Epithelial cell of esophagus (primary cell): ENCODE measurements at regions not wholly inside any gene's neighbourhood (a gene's known extent, or its start where the extent isn't known, plus 50 kb on each side); places are given as distances from the start of the nearest gene placed in this dataset.

Source experiments
- DNase-seq: peaks from one replicate; pipeline ENCODE4 v3.0.0; 2010; ENCODE audit warnings: low read depth
- H3K4me3 ChIP-seq: 2 replicates; pipeline ENCODE4 v1.5.1; 2011; ENCODE audit warnings: mild to moderate bottlenecking, low read length, control low read depth
- CTCF ChIP-seq: IDR thresholded peaks from 2 replicates; pipeline ENCODE4 v1.5.1; 2011; ENCODE audit warnings: low read depth, mild to moderate bottlenecking, low read length, control low read depth, inconsistent platforms; ENCODE audit not compliant: insufficient read depth; ENCODE audit errors: missing control alignments

DNA sequence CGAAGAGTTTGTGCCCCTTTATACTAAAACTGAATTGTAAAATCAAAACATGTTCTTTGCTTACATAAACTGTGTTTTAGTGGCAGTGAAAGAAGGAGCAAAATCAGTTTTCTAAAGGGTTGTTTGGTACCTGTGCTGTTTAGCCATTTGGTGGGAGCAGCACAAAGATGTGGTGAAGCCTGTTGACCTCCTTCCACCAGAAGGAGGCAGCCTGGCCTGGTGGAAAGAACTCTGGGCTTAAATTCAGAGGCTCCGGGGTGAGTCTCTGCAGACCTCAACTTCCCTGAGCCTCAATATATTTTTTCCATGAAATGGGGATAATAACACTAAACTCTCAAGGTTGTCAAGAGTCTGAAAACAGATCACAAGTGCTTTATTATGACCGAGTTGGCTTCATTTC lies 502.5 kb downstream of the VRK1 start:
- DNase-seq, result no peak
- H3K4me3 ChIP-seq, result no peak overlapping the region
- TF ChIP-seq CTCF, result no peak

DNA sequence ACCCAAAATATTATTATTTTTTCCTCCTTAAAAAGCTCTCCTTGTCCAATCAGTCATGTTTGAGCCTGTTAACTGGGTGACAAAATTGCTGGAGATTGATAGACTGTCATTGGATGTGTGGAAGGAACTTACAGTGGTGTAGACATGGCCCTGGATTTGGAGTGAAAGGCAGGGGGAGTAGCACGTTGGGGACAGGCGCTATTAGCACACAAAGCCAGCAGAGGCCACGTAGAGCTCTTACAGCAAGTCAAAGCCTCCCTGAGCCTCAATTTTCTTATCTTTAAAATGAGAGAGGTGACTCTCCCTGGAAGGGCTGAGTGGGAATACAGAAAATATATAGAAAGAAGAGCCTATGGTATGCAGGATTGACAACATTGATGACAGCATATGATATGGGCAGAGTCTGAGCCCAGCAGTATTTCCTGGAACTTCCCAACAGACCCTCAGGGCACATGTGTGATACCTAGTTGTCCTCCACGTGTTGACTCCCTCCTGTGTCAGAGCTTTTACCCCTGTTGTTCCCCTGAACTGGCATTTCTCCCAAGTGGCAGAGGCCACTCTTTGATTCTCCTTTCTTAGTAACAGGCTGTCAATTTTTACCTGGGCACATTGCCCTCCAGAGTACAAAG lies 504.9 kb downstream of the VRK1 start:
- no peak for TF ChIP-seq CTCF
- DNase-seq, result no peak
- no peak overlapping the region for H3K4me3 ChIP-seq

DNA sequence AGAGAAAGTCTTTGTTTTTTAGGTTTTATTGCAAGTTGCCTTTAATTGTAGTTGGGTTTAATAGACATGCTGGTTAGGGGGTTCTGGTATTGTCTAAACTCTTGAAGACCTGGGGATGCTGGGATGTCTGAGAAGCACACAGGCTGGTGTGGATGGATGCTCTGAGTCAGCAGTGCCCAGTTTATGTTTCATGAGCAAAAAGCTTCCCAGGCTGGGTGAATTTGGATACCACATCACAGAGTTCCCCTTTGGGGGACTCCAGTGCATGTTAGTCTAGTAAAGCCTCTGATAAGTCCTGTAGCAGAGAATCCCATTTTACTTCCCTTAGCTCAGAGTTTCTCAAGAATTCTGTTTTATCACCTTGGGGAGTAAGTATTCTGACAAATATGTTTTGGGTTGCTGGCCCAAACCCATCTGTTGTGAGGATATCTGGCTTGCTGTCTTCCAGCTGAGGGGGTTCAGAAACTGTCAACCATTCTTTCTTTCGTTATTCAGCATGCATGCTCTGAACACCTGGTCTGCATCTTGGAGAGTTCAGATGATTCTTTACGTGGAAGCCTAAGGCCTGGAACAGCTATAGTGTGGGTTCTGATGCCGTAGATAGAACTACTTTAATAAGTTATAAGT lies 509.1 kb downstream of the VRK1 start:
- no peak overlapping the region for H3K4me3 ChIP-seq
- TF ChIP-seq CTCF, result no peak
- DNase-seq, result no peak

GRCh38 chr14:97306760-97307246 lies 509.6 kb downstream of the VRK1 start:
- TF ChIP-seq CTCF, result no peak
- H3K4me3 ChIP-seq, result no peak overlapping the region
- DNase-seq, result no peak

DNA sequence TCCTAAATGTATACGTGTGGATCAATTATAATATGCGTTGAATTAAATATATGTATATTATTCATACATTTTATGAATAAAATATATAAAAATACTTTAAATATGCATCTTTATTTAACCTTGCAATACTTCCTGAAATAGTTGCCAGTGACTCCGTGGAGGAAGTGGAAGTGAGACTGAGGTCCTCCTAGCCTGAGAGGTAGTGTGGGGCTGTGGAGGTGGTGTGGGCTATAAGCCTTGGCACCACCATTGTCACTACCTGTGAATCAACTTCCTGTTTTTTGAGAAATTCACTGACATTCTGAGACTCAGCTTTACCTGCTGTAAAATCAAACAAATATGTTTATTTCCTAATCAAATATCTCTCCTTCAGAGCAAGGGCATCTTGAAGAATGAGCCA lies 514.2 kb downstream of the VRK1 start:
- no peak overlapping the region for H3K4me3 ChIP-seq
- no peak for DNase-seq
- TF ChIP-seq CTCF, result no peak

DNA sequence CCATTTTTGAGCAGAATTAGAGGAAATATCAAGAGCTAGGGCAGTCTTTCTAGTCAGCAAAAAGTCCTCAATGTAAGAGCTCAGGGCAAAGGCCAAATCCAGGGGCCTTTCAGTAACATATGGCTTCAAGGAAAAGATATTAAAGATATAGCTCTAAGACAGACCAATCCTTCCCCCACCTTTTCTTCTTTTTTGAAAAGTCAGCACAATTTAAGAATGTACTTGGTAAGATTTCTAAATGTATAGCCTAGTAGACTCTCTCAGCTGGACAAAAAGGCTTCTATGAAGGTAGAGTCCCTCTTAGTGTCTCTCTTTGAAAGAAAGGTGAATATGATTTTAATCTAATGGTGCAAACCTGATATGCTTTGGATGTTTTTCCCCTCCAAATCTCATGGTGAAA lies 515.7 kb downstream of the VRK1 start:
- no peak overlapping the region for H3K4me3 ChIP-seq
- TF ChIP-seq CTCF, result no peak
- no peak for DNase-seq

GRCh38 chr14:97315790-97316189 lies 518.6 kb downstream of the VRK1 start:
- TF ChIP-seq CTCF, result no peak
- peak; percentile 2 for DNase-seq

More at GRCh38 chr14:97315790-97316189, 518.6 kb downstream of the VRK1 start:
- no peak overlapping the region for H3K4me3 ChIP-seq
